ENCODE measurements at regions not wholly inside any gene's neighbourhood (a gene's known extent, or its start where the extent isn't known, plus 50 kb on each side); places are given as distances from the start of the nearest gene placed in this dataset.

DNA sequence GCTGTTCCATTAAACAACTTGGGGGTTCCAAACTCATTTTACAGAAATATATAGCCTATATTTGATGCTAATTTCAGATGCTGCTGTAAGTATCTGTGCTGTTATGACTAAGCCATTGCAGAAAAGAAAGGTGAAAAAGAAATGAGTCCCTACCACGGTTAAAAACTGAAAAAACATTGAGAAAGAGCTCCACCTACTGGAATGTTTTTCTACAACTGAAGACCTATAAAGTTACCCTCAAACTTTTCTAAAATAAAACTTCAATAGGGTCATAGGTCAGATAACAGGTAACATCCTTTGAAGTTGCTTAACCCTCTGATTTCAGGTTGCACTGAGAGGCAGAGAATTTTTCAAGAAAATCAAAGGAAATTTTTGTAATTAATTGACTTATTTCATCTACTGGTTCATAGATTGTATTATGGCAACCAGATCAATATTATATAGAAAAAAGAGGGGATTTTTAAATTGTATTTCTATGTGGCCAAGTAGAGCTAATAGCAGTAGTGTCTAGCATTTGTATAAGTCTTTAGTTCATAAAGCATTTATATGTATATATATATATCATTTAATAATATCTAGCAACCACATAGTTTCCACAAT lies 279.9 kb downstream of the RPS29 start:
- FAIRE-seq (no peak), DNase-seq (ENCODE audit: insufficient read length, low spot score) (no peak)
- TF ChIP-seq, protein P1, sequence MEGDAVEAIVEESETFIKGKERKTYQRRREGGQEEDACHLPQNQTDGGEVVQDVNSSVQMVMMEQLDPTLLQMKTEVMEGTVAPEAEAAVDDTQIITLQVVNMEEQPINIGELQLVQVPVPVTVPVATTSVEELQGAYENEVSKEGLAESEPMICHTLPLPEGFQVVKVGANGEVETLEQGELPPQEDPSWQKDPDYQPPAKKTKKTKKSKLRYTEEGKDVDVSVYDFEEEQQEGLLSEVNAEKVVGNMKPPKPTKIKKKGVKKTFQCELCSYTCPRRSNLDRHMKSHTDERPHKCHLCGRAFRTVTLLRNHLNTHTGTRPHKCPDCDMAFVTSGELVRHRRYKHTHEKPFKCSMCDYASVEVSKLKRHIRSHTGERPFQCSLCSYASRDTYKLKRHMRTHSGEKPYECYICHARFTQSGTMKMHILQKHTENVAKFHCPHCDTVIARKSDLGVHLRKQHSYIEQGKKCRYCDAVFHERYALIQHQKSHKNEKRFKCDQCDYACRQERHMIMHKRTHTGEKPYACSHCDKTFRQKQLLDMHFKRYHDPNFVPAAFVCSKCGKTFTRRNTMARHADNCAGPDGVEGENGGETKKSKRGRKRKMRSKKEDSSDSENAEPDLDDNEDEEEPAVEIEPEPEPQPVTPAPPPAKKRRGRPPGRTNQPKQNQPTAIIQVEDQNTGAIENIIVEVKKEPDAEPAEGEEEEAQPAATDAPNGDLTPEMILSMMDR (IDR thresholded peaks at IDR 0.05; ENCODE audit: insufficient read depth, missing control alignments) = peak; percentile 62

DNA sequence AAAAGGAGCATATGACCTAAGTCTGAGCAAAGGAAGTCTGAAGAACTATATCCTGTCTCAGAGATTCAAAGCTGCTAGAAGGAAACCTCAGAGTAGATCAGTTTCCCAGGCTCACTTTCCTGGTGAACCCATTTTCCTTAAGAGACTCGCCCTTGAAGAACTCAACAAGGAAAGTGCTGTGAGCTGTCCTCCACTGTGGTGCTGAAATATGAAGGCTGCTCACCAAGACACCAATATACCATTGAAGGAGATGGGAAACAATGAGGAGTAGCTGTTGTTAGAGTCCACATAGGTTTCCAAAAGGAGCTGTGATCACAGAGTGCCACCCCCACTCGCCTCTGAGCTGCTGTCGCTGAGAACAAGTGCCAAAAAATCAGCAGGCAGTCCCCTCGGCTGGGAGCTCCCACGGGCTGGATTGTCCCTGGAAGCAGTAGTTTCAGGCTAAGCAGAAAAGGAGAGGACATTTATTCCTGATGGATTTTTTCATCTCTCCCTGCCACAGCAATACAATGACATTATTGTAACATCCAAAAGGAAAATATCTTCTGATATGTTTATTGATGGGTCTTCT lies 282.1 kb downstream of the RPS29 start:
- DNase-seq (ENCODE audit: insufficient read length, low spot score) (no peak), FAIRE-seq (no peak)
- TF ChIP-seq, protein P1 (IDR thresholded peaks at IDR 0.05; ENCODE audit: insufficient read depth, missing control alignments) = no peak

DNA sequence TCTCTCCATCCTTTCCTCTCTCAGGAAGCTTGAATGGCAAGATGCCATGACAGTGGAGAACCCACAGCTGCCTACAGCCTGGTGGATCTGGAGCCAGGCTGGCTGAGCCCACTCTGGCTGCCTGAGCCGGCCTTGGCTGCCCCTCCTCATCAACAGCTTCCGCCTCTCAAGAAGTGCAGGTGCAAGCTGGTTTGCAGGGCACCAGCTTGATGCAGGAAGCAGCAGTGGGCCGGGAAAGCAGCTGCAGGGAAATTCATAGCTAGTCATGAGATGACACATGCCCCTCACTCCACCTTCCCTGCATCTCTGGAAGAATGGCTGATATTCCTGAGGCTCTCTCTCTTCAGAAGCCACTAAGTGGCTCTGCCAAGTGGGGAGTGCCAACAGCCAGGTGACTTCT lies 289.1 kb downstream of the RPS29 start:
- FAIRE-seq (no peak), DNase-seq (ENCODE audit: insufficient read length, low spot score) (no peak)
- TF ChIP-seq, protein P1 (IDR thresholded peaks at IDR 0.05; ENCODE audit: insufficient read depth, missing control alignments) = no peak

DNA sequence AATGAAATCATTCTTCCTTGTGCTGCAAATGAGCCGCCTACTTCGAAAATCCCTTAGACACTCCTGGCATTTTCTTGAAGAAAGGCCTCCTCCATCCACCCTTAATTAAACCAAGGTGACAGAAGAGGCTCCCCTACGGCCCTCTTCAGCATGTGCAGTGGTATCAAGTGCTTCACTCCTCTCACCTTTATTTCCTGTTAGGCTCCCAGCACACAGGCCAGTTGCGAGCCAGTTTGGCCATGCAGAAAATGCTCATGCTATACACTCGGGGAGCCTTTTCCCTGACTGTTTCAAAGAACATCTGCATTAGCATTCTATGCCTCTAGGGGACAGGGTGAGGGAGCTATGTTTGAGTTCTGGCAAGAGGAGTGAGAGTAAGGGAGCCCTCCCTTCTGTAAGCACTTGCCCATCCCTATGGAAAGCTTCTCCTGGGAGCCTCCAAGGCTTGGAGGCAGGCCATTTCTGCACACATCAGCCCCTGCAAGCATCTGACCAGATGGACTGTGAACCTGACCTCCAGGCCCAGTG lies 291.5 kb downstream of the RPS29 start:
- no peak for FAIRE-seq
- TF ChIP-seq, protein P1 (IDR thresholded peaks at IDR 0.05; ENCODE audit: insufficient read depth, missing control alignments) = no peak
- DNase-seq (ENCODE audit: insufficient read length, low spot score) = no peak

DNA sequence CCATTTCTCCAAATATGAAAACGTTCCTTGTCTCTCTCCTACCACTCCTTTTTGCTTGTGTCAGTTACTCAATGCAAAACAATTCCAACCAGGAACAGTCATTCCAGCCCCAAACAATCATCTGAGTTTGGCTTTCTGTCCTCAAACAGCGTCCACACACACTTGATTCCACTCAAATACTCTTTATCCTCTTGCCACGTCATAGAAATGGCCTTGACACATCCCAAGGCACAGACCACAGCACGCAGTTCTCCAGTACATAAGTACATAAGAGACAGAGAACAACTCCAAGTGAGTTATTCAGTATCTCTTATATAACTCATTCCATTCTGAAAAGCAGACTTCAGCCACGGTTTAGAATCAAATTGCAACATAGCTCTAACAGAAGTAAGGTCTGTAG lies 299.2 kb downstream of the RPS29 start:
- FAIRE-seq (no peak), DNase-seq (ENCODE audit: insufficient read length, low spot score) (no peak)
- TF ChIP-seq, protein P1 (IDR thresholded peaks at IDR 0.05; ENCODE audit: insufficient read depth, missing control alignments) = no peak

DNA sequence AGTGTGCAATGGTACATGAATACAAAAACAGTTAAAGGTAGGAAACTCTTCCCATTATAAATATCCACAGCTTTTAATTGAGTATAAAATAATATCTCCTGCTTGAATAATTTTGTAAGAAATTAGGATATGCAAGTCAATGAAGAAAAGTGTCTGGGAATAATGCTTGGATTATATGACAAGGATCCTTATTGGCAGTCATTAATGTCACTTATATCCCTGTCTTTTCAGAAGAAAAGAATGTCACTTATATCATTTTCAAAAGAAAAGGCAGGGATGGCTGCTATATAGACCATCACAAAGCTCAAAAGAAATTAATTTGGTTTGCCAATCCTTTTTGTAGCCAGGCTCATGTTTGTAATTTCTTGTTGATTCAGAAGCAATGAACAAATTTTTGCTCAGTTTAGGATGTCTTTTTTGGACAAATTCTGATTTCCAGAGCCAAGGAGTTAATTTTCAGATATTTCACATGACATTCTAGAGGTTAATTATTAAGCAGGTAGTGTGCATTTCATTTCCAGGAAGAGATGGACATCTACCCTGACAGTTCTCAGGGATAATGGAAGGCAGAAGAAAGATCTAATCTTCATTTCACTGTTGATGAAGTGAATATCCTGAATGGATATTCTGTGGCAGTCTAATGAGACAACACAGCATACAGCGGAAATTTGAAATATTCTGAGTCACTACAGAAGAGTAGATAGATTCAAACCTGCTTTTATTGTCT lies 299.8 kb downstream of the RPS29 start:
- no peak for FAIRE-seq
- TF ChIP-seq, protein P1 (IDR thresholded peaks at IDR 0.05; ENCODE audit: insufficient read depth, missing control alignments) = no peak
- DNase-seq (ENCODE audit: insufficient read length, low spot score) = no peak

DNA sequence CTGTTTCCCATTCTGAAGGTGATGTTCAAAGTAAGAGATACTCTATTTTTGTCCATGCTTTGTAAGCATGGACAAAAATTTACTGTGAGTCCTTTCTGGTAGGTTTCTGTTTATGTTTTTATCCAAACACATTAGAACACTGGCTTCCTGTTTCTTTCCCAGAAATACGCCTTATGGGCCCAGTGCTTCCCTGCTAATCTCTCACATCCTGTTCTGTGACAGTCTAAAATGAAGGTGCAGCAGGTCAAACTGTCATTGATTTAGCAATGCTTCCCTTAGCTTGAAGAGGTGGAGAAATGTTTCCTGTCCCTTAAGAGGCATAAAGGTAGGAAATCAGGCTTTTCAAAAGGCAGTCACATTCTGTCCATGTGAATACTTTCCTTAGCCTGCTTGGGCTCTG lies 305.6 kb downstream of the RPS29 start:
- FAIRE-seq (no peak), DNase-seq (ENCODE audit: insufficient read length, low spot score) (no peak)
- TF ChIP-seq, protein P1 (IDR thresholded peaks at IDR 0.05; ENCODE audit: insufficient read depth, missing control alignments) = no peak
